Calu3 (cell line): ENCODE measurements at regions not wholly inside any gene's neighbourhood (a gene's known extent, or its start where the extent isn't known, plus 50 kb on each side); places are given as distances from the start of the nearest gene placed in this dataset.

Experiments
- BruUV-seq: library from RNA; stranded (reverse); fragments of 400-500 nt; replicated peaks from 2 replicates; lab custom pipeline; 2021; lab: Mats Ljungman, UMichigan
- CTCF ChIA-PET: fragments of 300-600 bp; sonication (Branson Sonifier 250); formaldehyde crosslinking; loops from one replicate; lab custom pipeline; 2022; ENCODE audit warnings: antibody characterized with exemption; lab: Charles Lee
- DNase-seq: peaks from one replicate; pipeline ENCODE4 v3.0.0; 2022
- H3K27ac Mint-ChIP-seq: one replicate; pipeline ENCODE4 v1.8.0; 2022; ENCODE audit warnings: mixed read lengths; ENCODE audit not compliant: unreplicated experiment
- H3K27me3 Mint-ChIP-seq: one replicate; pipeline ENCODE4 v1.8.0; 2022; ENCODE audit warnings: mixed read lengths; ENCODE audit not compliant: unreplicated experiment
- H3K36me3 Mint-ChIP-seq: one replicate; pipeline ENCODE4 v1.8.0; 2022; ENCODE audit warnings: mild to moderate bottlenecking, moderate library complexity, mixed read lengths; ENCODE audit not compliant: insufficient read depth, unreplicated experiment
- H3K4me1 Mint-ChIP-seq: one replicate; pipeline ENCODE4 v1.8.0; 2022; ENCODE audit warnings: mild to moderate bottlenecking, low read depth, mixed read lengths; ENCODE audit not compliant: unreplicated experiment
- H3K4me3 Mint-ChIP-seq: one replicate; pipeline ENCODE4 v1.8.0; 2022; ENCODE audit warnings: mild to moderate bottlenecking, low read depth, moderate library complexity, mixed read lengths; ENCODE audit not compliant: unreplicated experiment
- H3K9me3 Mint-ChIP-seq: one replicate; pipeline ENCODE4 v1.8.0; 2022; ENCODE audit warnings: low read depth, mixed read lengths; ENCODE audit not compliant: unreplicated experiment
- intact Hi-C: fragments of 100-400 bp; cut with micrococcal nuclease; formaldehyde crosslinking; loops from one replicate; pipeline ENCODE4 v1.10.0; 2022; ENCODE audit not compliant: unreplicated experiment
- TF ChIP-seq, protein P1 (sequence below): fragments of 200-600 bp; IDR thresholded peaks from one replicate; pipeline ENCODE4 v1.8.0; 2022; ENCODE audit warnings: antibody characterized with exemption; ENCODE audit not compliant: unreplicated experiment

DNA sequence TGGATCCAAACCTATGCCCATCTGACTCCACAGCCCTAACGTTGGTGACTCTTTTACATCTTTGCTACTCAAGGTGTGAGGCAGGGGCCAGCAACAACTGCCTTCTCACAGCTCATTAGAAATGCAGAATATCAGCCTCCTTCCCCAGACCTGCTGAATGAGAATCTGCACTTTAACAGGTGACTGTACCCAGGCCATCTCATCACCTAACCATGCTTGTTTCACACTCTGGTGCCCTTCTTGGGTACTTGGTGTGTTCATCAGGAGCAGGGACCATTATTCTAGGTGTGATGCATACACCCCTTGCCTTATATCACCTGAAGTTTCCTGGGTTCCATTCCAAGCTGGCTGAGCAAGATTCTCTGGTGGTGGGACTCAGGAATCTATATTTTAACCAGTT lies 196.3 kb upstream of the LMCD1 start:
- DNase-seq, result no peak
- no peaks in the 10 kb centered on the region for H3K4me1 Mint-ChIP-seq
- TF ChIP-seq, protein P1, sequence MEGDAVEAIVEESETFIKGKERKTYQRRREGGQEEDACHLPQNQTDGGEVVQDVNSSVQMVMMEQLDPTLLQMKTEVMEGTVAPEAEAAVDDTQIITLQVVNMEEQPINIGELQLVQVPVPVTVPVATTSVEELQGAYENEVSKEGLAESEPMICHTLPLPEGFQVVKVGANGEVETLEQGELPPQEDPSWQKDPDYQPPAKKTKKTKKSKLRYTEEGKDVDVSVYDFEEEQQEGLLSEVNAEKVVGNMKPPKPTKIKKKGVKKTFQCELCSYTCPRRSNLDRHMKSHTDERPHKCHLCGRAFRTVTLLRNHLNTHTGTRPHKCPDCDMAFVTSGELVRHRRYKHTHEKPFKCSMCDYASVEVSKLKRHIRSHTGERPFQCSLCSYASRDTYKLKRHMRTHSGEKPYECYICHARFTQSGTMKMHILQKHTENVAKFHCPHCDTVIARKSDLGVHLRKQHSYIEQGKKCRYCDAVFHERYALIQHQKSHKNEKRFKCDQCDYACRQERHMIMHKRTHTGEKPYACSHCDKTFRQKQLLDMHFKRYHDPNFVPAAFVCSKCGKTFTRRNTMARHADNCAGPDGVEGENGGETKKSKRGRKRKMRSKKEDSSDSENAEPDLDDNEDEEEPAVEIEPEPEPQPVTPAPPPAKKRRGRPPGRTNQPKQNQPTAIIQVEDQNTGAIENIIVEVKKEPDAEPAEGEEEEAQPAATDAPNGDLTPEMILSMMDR, result no peak
- H3K36me3 Mint-ChIP-seq, result no peaks in the 10 kb centered on the region
- H3K4me3 Mint-ChIP-seq, result no peak overlapping the region
- no TSS peak for BruUV-seq
- H3K9me3 Mint-ChIP-seq, result no peaks in the 10 kb centered on the region
- intact Hi-C loops, result loop anchor here (10.0 kb wide), 1 partner anchor 191 kb away; no protein-coding TSS in a partner anchor
- no peak overlapping the region for H3K27ac Mint-ChIP-seq
- no peaks in the 10 kb centered on the region for H3K27me3 Mint-ChIP-seq
- CTCF ChIA-PET, result no interaction called here

DNA sequence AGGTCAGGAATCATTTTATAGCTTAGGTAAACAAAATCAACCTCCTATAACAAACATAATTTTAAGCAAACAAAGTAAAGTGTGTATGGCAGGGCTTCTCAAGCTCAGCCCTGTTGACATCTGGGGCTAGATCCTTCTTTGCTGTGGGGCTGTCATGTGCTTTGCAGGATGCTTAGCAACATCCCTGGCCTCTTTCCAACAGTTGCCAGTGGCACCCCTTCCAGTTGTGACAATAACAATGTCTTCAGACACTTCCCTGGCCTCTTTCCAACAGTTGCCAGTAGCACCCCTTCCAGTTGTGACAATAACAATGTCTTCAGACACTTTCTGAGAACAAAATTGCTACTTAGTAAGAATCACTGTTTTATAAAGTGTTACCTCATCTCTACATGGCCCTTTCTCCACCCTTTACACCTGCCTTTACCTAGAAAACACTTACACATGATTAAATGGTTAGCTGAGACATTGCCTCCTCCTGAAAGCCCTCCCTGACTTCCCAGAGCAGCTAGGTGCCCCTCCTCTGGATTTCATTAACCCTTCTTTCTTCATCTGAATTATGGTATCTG lies 194.0 kb upstream of the LMCD1 start:
- no peak overlapping the region for H3K27ac Mint-ChIP-seq
- intact Hi-C loops, result loop anchor here (10.0 kb wide), 1 partner anchor 193 kb away; no protein-coding TSS in a partner anchor

DNA sequence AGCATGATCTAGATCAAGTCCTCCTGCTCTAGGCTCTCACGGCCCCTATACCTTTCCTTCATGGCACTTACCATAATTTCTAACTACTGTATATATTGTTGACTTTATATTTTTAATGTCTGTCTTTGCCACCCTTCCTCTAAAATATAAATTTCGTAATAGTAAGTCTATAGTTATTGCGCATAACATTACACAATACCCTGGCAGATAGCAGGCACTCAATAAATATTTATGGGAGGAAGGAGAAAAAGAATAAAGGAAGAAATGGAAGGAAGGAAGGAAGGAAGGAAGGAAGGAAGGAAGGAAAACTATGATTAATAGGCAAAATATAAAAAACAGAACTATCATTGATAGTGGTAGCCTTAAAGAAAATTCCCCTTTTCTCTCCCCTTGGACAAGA lies 190.3 kb upstream of the LMCD1 start:
- TF ChIP-seq, protein P1, result no peak
- no peak overlapping the region for H3K4me3 Mint-ChIP-seq
- peaks cover 8% of the 10 kb centered on the region for H3K9me3 Mint-ChIP-seq
- CTCF ChIA-PET, result no interaction called here
- H3K36me3 Mint-ChIP-seq, result no peaks in the 10 kb centered on the region
- no peaks in the 10 kb centered on the region for H3K27me3 Mint-ChIP-seq
- BruUV-seq, result no TSS peak
- no peak overlapping the region for H3K27ac Mint-ChIP-seq
- intact Hi-C loops, result no loop called here
- no peaks in the 10 kb centered on the region for H3K4me1 Mint-ChIP-seq
- DNase-seq, result no peak

More for the DNA sequence above, 194.0 kb upstream of the LMCD1 start:
- TF ChIP-seq, protein P1, result no peak
- CTCF ChIA-PET, result no interaction called here
- H3K4me1 Mint-ChIP-seq, result no peaks in the 10 kb centered on the region
- no peaks in the 10 kb centered on the region for H3K36me3 Mint-ChIP-seq
- H3K27me3 Mint-ChIP-seq, result no peaks in the 10 kb centered on the region
- H3K4me3 Mint-ChIP-seq, result no peak overlapping the region
- peaks cover 7% of the 10 kb centered on the region for H3K9me3 Mint-ChIP-seq
- DNase-seq, result no peak
- BruUV-seq, result no TSS peak

DNA sequence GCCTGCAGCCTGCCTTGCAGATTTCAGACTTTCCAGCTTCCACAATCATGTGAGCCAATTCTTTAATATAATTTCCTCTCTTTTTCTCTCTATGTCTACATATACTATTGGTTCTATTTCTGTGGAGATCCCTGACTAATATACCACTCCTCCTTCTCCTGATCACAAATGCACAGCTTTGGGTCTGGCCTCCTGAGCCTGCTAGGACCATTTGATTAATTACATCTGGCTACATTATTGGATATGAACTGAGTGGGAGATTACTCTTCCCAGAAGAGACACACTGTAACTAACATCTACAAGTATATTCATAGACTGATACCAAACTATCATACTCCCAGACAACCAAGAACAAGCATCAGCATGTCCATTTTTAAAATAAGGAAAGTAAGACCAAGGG lies 188.9 kb upstream of the LMCD1 start:
- Mint-ChIP-seq H3K4me1 (no peaks in the 10 kb centered on the region), H3K27ac (no peak overlapping the region), H3K27me3 (no peaks in the 10 kb centered on the region), H3K36me3 (no peaks in the 10 kb centered on the region), H3K9me3 (peaks cover 8% of the 10 kb centered on the region), H3K4me3 (no peak overlapping the region)
- CTCF ChIA-PET, result interaction anchor here (1.1 kb wide), 1 partner anchor 11 kb away, joined by 3 read pairs; no protein-coding TSS in a partner anchor
- intact Hi-C loops, result no loop called here
- BruUV-seq, result no TSS peak
- no peak for DNase-seq
- TF ChIP-seq, protein P1, result no peak
